ENCODE measurements at regions not wholly inside any gene's neighbourhood (a gene's known extent, or its start where the extent isn't known, plus 50 kb on each side); places are given as distances from the start of the nearest gene placed in this dataset.
"Not testable (repeated sequence)": the region's sequence is repeated elsewhere in the genome, so short reads cannot be mapped to it uniquely, and the experiment has no call there.

- DNase-seq (ENCODE audit: low read depth in 2 of 2): no peak
These were observed 64.7 kb upstream of the HIVEP3 start for GRCh38 chr1:41983451-41983850.

- no peak for DNase-seq (ENCODE audit: low read depth in 2 of 2)
These were observed 63.1 kb upstream of the HIVEP3 start for GRCh38 chr1:41981796-41982195.

GRCh38 chr1:41980827-41981653 is 62.3 kb upstream of the HIVEP3 start:
- DNase-seq (ENCODE audit: low read depth in 2 of 2): no peak

GRCh38 chr1:41978986-41979385 is 60.3 kb upstream of the HIVEP3 start:
- DNase-seq (ENCODE audit: low read depth in 2 of 2): no peak

GRCh38 chr1:41977326-41977725 is 58.6 kb upstream of the HIVEP3 start:
- no peak for DNase-seq (ENCODE audit: low read depth in 2 of 2)

- DNase-seq (ENCODE audit: low read depth in 2 of 2): no peak
These were observed 57.9 kb upstream of the HIVEP3 start for GRCh38 chr1:41976671-41977070.

GRCh38 chr1:41975850-41976569 is 57.3 kb upstream of the HIVEP3 start:
- DNase-seq (ENCODE audit: low read depth in 2 of 2): no peak

- no peak for DNase-seq (ENCODE audit: low read depth in 2 of 2)
These were observed 56.4 kb upstream of the HIVEP3 start for GRCh38 chr1:41975121-41975520.

- DNase-seq (ENCODE audit: low read depth in 2 of 2): not testable (repeated sequence)
These were observed 49.8 kb upstream of the HIVEP3 start for GRCh38 chr1:41968557-41968956.
